GM12878 (cell line): ENCODE measurements at regions not wholly inside any gene's neighbourhood (a gene's known extent, or its start where the extent isn't known, plus 50 kb on each side); places are given as distances from the start of the nearest gene placed in this dataset.
A peak's percentile ranks its signal among the peaks of the same experiment; 100 is the strongest.

ENCODE experiments used
- BHLHE40 ChIP-seq, 2 experiments: fragments of 450-650 bp in 1 of 2; IDR thresholded peaks; 2 replicates each; pipeline ENCODE4 v1.6.1; 2011 to 2017; ENCODE audit warnings: low read depth in 2 of 2, borderline replicate concordance in 1 of 2, improper control_type of control experiment in 1 of 2, low read length in 1 of 2, mild to moderate bottlenecking in 1 of 2
- ESRRA ChIP-seq: IDR thresholded peaks from 2 replicates; pipeline ENCODE4 v1.6.1; 2012; ENCODE audit warnings: mild to moderate bottlenecking, low read length, improper control_type of control experiment
- GATAD2B ChIP-seq: fragments of 450-650 bp; conservative IDR thresholded peaks from 2 replicates; pipeline ENCODE4 v1.6.1; 2017; ENCODE audit warnings: low read depth, mild to moderate bottlenecking, moderate library complexity
- IKZF2 ChIP-seq, 2 experiments: fragments of 450-650 bp; IDR thresholded peaks; 2 replicates each; pipeline ENCODE4 v1.6.1; 2017; ENCODE audit warnings: mild to moderate bottlenecking in 2 of 2, moderate library complexity in 2 of 2
- MEF2A ChIP-seq: IDR thresholded peaks from 2 replicates; pipeline ENCODE4 v1.6.1; 2011; ENCODE audit warnings: low read depth, mild to moderate bottlenecking, low read length, moderate library complexity; ENCODE audit not compliant: insufficient read depth
- NFXL1 ChIP-seq: fragments of 450-650 bp; IDR thresholded peaks from 2 replicates; pipeline ENCODE4 v1.6.1; 2017; ENCODE audit warnings: antibody characterized with exemption, mild to moderate bottlenecking, borderline replicate concordance
- NR2F1 ChIP-seq: fragments of 450-650 bp; conservative IDR thresholded peaks from 2 replicates; pipeline ENCODE4 v1.6.1; 2017; ENCODE audit warnings: mild to moderate bottlenecking
- PBX3 ChIP-seq: IDR thresholded peaks from 2 replicates; pipeline ENCODE4 v1.6.1; 2011; ENCODE audit warnings: mild to moderate bottlenecking, low read depth, low read length, moderate library complexity; ENCODE audit not compliant: insufficient replicate concordance
- POLR2AphosphoS5 ChIP-seq: IDR thresholded peaks from 2 replicates; pipeline ENCODE4 v1.6.1; 2011; ENCODE audit warnings: mild to moderate bottlenecking, low read length, inconsistent platforms
- POU2F2 ChIP-seq: IDR thresholded peaks from 3 replicates; pipeline ENCODE4 v1.6.1; 2011; ENCODE audit warnings: low read depth, mild to moderate bottlenecking, low read length, borderline replicate concordance
- RELA ChIP-seq: fragments of 450-650 bp; IDR thresholded peaks from 2 replicates; pipeline ENCODE4 v1.8.0; 2014; ENCODE audit warnings: borderline replicate concordance; ENCODE audit not compliant: partially characterized antibody
- TF ChIP-seq, protein P1 (sequence below): fragments of 450-650 bp; IDR thresholded peaks from 2 replicates; pipeline ENCODE4 v1.6.1; 2017; ENCODE audit warnings: mild to moderate bottlenecking, moderate library complexity
- TF ChIP-seq, protein P2 (sequence below): fragments of 450-650 bp; IDR thresholded peaks from 2 replicates; pipeline ENCODE4 v1.6.1; 2014; ENCODE audit warnings: mild to moderate bottlenecking
- TF ChIP-seq, protein P3 (sequence below): fragments of 150-350 bp; IDR thresholded peaks from 2 replicates; pipeline ENCODE4 v1.6.1; 2016; ENCODE audit warnings: low read depth, low read length
- TF ChIP-seq, protein P4 (sequence below): fragments of 450-650 bp; IDR thresholded peaks from 2 replicates; pipeline ENCODE4 v1.6.1; 2016; ENCODE audit warnings: mild to moderate bottlenecking
- TF ChIP-seq, protein P5 (sequence below): IDR thresholded peaks from 2 replicates; pipeline ENCODE4 v1.6.1; 2011; ENCODE audit warnings: low read depth, mild to moderate bottlenecking, low read length, moderate library complexity, borderline replicate concordance; ENCODE audit errors: extremely low read depth

GRCh38 chr22:22422629-22423112 is 85.9 kb downstream of the ZNF280B start (continued):
- TF ChIP-seq NR2F1: peak; percentile 67; the same call in 1 of the 2 replicates
- no peak for TF ChIP-seq POLR2AphosphoS5
- TF ChIP-seq MEF2A: 0 out of 2 replicates have a peak, but pooled peaks have one; percentile 11
- TF ChIP-seq PBX3: no peak
- no peak for TF ChIP-seq GATAD2B
- TF ChIP-seq NFXL1: no peak
- TF ChIP-seq RELA: peak; percentile 59
- TF ChIP-seq POU2F2: peak; percentile 97
- TF ChIP-seq, protein P1, sequence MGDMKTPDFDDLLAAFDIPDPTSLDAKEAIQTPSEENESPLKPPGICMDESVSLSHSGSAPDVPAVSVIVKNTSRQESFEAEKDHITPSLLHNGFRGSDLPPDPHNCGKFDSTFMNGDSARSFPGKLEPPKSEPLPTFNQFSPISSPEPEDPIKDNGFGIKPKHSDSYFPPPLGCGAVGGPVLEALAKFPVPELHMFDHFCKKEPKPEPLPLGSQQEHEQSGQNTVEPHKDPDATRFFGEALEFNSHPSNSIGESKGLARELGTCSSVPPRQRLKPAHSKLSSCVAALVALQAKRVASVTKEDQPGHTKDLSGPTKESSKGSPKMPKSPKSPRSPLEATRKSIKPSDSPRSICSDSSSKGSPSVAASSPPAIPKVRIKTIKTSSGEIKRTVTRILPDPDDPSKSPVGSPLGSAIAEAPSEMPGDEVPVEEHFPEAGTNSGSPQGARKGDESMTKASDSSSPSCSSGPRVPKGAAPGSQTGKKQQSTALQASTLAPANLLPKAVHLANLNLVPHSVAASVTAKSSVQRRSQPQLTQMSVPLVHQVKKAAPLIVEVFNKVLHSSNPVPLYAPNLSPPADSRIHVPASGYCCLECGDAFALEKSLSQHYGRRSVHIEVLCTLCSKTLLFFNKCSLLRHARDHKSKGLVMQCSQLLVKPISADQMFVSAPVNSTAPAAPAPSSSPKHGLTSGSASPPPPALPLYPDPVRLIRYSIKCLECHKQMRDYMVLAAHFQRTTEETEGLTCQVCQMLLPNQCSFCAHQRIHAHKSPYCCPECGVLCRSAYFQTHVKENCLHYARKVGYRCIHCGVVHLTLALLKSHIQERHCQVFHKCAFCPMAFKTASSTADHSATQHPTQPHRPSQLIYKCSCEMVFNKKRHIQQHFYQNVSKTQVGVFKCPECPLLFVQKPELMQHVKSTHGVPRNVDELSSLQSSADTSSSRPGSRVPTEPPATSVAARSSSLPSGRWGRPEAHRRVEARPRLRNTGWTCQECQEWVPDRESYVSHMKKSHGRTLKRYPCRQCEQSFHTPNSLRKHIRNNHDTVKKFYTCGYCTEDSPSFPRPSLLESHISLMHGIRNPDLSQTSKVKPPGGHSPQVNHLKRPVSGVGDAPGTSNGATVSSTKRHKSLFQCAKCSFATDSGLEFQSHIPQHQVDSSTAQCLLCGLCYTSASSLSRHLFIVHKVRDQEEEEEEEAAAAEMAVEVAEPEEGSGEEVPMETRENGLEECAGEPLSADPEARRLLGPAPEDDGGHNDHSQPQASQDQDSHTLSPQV: no peak
- TF ChIP-seq IKZF2 (IDR thresholded peaks at IDR 0.05): peak; percentile 41 to 53; a peak in 3 of 4 replicates
- no peak for TF ChIP-seq ESRRA
- TF ChIP-seq, protein P2, sequence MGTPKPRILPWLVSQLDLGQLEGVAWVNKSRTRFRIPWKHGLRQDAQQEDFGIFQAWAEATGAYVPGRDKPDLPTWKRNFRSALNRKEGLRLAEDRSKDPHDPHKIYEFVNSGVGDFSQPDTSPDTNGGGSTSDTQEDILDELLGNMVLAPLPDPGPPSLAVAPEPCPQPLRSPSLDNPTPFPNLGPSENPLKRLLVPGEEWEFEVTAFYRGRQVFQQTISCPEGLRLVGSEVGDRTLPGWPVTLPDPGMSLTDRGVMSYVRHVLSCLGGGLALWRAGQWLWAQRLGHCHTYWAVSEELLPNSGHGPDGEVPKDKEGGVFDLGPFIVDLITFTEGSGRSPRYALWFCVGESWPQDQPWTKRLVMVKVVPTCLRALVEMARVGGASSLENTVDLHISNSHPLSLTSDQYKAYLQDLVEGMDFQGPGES: no peak
- TF ChIP-seq, protein P3, sequence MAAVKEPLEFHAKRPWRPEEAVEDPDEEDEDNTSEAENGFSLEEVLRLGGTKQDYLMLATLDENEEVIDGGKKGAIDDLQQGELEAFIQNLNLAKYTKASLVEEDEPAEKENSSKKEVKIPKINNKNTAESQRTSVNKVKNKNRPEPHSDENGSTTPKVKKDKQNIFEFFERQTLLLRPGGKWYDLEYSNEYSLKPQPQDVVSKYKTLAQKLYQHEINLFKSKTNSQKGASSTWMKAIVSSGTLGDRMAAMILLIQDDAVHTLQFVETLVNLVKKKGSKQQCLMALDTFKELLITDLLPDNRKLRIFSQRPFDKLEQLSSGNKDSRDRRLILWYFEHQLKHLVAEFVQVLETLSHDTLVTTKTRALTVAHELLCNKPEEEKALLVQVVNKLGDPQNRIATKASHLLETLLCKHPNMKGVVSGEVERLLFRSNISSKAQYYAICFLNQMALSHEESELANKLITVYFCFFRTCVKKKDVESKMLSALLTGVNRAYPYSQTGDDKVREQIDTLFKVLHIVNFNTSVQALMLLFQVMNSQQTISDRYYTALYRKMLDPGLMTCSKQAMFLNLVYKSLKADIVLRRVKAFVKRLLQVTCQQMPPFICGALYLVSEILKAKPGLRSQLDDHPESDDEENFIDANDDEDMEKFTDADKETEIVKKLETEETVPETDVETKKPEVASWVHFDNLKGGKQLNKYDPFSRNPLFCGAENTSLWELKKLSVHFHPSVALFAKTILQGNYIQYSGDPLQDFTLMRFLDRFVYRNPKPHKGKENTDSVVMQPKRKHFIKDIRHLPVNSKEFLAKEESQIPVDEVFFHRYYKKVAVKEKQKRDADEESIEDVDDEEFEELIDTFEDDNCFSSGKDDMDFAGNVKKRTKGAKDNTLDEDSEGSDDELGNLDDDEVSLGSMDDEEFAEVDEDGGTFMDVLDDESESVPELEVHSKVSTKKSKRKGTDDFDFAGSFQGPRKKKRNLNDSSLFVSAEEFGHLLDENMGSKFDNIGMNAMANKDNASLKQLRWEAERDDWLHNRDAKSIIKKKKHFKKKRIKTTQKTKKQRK: no peak
- TF ChIP-seq, protein P4, sequence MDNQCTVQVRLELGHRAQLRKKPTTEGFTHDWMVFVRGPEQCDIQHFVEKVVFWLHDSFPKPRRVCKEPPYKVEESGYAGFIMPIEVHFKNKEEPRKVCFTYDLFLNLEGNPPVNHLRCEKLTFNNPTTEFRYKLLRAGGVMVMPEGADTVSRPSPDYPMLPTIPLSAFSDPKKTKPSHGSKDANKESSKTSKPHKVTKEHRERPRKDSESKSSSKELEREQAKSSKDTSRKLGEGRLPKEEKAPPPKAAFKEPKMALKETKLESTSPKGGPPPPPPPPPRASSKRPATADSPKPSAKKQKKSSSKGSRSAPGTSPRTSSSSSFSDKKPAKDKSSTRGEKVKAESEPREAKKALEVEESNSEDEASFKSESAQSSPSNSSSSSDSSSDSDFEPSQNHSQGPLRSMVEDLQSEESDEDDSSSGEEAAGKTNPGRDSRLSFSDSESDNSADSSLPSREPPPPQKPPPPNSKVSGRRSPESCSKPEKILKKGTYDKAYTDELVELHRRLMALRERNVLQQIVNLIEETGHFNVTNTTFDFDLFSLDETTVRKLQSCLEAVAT: no peak
- TF ChIP-seq, protein P5, sequence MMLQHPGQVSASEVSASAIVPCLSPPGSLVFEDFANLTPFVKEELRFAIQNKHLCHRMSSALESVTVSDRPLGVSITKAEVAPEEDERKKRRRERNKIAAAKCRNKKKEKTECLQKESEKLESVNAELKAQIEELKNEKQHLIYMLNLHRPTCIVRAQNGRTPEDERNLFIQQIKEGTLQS: no peak
- peak; percentile 8 to 62; a peak in 2 of 4 replicates for TF ChIP-seq BHLHE40 (IDR thresholded peaks at IDR 0.05; ENCODE audit: borderline replicate concordance in 1 of 2, low read depth in 2 of 2, low read length in 1 of 2)
